Neural progenitor cell (in vitro differentiated cells): ENCODE measurements at regions not wholly inside any gene's neighbourhood (a gene's known extent, or its start where the extent isn't known, plus 50 kb on each side); places are given as distances from the start of the nearest gene placed in this dataset.

Experiments
- DNase-seq: peaks from one replicate; pipeline ENCODE4 v3.0.0-alpha.2; 2016; ENCODE audit warnings: low spot score
- H2AFZ ChIP-seq: fragments of 200-600 bp; sonication (generic); replicated peaks from 2 replicates; pipeline ENCODE4 v1.6.1; 2016; ENCODE audit warnings: antibody characterized with exemption
- H3F3A ChIP-seq: fragments of 200-600 bp; sonication (generic); 2 replicates; pipeline ENCODE4 v1.6.1; 2016; ENCODE audit warnings: antibody characterized with exemption, low read depth
- H3K27ac ChIP-seq: fragments of 200-600 bp; sonication (generic); 2 replicates; pipeline ENCODE4 v1.5.1; 2016; ENCODE audit warnings: mild to moderate bottlenecking
- H3K27me3 ChIP-seq: fragments of 200-600 bp; sonication (generic); 2 replicates; pipeline ENCODE4 v1.6.1; 2016; ENCODE audit warnings: mild to moderate bottlenecking, moderate library complexity
- H3K36me3 ChIP-seq: fragments of 200-600 bp; sonication (generic); 2 replicates; pipeline ENCODE4 v1.5.1; 2016
- H3K4me1 ChIP-seq: fragments of 200-600 bp; sonication (generic); 2 replicates; pipeline ENCODE4 v1.6.1; 2016; ENCODE audit warnings: mixed run types
- H3K4me2 ChIP-seq: fragments of 200-600 bp; sonication (generic); 2 replicates; pipeline ENCODE4 v1.6.1; 2016
- H3K4me3 ChIP-seq: fragments of 200-600 bp; sonication (generic); 2 replicates; pipeline ENCODE4 v1.5.1; 2016
- H3K79me2 ChIP-seq: fragments of 200-600 bp; sonication (generic); 2 replicates; pipeline ENCODE4 v1.6.1; 2016; ENCODE audit warnings: low read depth
- H3K9ac ChIP-seq: fragments of 200-600 bp; sonication (generic); 2 replicates; pipeline ENCODE4 v1.6.1; 2016
- H3K9me3 ChIP-seq: fragments of 200-600 bp; sonication (generic); 2 replicates; pipeline ENCODE4 v1.5.1; 2016; ENCODE audit warnings: low read depth
- H4K20me1 ChIP-seq: fragments of 200-600 bp; sonication (generic); 2 replicates; pipeline ENCODE4 v1.6.1; 2016; ENCODE audit warnings: low read depth
- H3K27ac Mint-ChIP-seq: 3 replicates; pipeline ENCODE4 v1.8.0; 2021; ENCODE audit warnings: mixed read lengths
- H3K27me3 Mint-ChIP-seq: 2 replicates; pipeline ENCODE4 v1.8.0; 2022; ENCODE audit warnings: low read depth, mild to moderate bottlenecking, inconsistent platforms, moderate library complexity, mixed read lengths; ENCODE audit not compliant: insufficient read depth
- H3K36me3 Mint-ChIP-seq: 3 replicates; pipeline ENCODE4 v1.8.0; 2021; ENCODE audit warnings: mixed read lengths
- H3K4me1 Mint-ChIP-seq: 3 replicates; pipeline ENCODE4 v1.8.0; 2021; ENCODE audit warnings: mixed read lengths
- H3K4me3 Mint-ChIP-seq: 3 replicates; pipeline ENCODE4 v1.8.0; 2021; ENCODE audit warnings: mild to moderate bottlenecking, moderate library complexity, mixed read lengths
- H3K9me3 Mint-ChIP-seq: 3 replicates; pipeline ENCODE4 v1.8.0; 2020; ENCODE audit warnings: mixed read lengths
- CTCF ChIP-seq: fragments of 200-600 bp; sonication (generic); IDR thresholded peaks from 2 replicates; pipeline ENCODE4 v1.5.1; 2017; ENCODE audit warnings: antibody characterized with exemption, mild to moderate bottlenecking
- EZH2 ChIP-seq: fragments of 200-600 bp; sonication (generic); IDR thresholded peaks from 2 replicates; pipeline ENCODE4 v1.6.1; 2017; ENCODE audit warnings: antibody characterized with exemption, mild to moderate bottlenecking, moderate library complexity
- EZH2phosphoT487 ChIP-seq: fragments of 200-600 bp; sonication (generic); IDR thresholded peaks from 2 replicates; pipeline ENCODE4 v1.6.1; 2017; ENCODE audit warnings: antibody characterized with exemption

GRCh38 chr6:145043926-145044500 is 691.3 kb downstream of the EPM2A start:
- Histone ChIP-seq H3K4me2 (no peak overlapping the region), H3K9ac (no peak overlapping the region), H2AFZ (peak overlapping the region; percentile 14), H3K9me3 (no peaks in the 10 kb centered on the region), H3K79me2 (no peaks in the 10 kb centered on the region), H3K27me3 (no peaks in the 10 kb centered on the region), H3K4me3 (no peak overlapping the region), H3K36me3 (no peaks in the 10 kb centered on the region), H3F3A (no peaks in the 10 kb centered on the region), H3K4me1 (peaks cover 8% of the 10 kb centered on the region), H4K20me1 (no peaks in the 10 kb centered on the region), H3K27ac (no peak overlapping the region)
- H3K4me1 Mint-ChIP-seq, result peaks cover 6% of the 10 kb centered on the region
- no peak overlapping the region for H3K4me3 Mint-ChIP-seq
- H3K27me3 Mint-ChIP-seq, result no peaks in the 10 kb centered on the region
- no peak for DNase-seq
- H3K36me3 Mint-ChIP-seq, result no peaks in the 10 kb centered on the region
- H3K9me3 Mint-ChIP-seq, result peaks cover 4% of the 10 kb centered on the region
- TF ChIP-seq CTCF, result no peak
- TF ChIP-seq EZH2, result no peak
- no peak for TF ChIP-seq EZH2phosphoT487
- no peak overlapping the region for H3K27ac Mint-ChIP-seq

DNA sequence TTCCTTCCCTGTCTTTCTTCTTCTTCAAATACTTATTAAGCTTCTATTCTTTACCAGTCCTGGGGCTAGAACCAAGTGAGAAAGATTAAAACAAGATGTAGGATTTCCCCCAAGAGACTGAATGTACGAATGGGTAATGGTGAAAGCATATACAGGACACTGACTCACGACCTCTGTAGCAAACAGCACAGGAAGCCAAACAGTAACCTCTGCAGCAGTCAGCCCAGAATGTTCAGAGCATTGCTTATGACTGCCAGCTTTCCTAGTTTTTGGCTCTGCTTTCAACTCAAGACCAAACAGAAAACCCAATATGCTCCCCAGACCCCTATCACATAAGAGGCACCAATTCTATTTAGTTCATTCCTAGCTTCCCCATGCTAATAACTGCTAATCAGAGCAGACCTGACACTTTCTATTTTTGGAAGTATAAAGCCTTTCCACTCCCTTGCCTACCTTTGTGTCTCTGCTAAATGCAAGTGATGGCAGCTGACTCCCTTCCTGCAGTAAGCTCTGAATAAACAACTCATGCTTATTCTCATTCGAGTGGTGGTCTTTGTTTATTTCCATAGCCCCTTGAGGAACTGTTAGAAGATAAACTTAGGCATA is 690.6 kb downstream of the EPM2A start:
- no peaks in the 10 kb centered on the region for H3K27me3 Mint-ChIP-seq
- no peak for DNase-seq
- H2AFZ ChIP-seq, result peak overlapping the region; percentile 92
- peaks cover 4% of the 10 kb centered on the region for H3K9me3 Mint-ChIP-seq
- H3K4me1 ChIP-seq, result peaks cover 8% of the 10 kb centered on the region
- no peak overlapping the region for H3K4me3 Mint-ChIP-seq
- H3K36me3 Mint-ChIP-seq, result no peaks in the 10 kb centered on the region
- H3K27me3 ChIP-seq, result no peaks in the 10 kb centered on the region
- no peak for TF ChIP-seq CTCF
- TF ChIP-seq EZH2, result no peak
- TF ChIP-seq EZH2phosphoT487, result no peak
- H3K9ac ChIP-seq, result no peak overlapping the region
- H3K27ac ChIP-seq, result no peak overlapping the region
- H3K79me2 ChIP-seq, result no peaks in the 10 kb centered on the region
- no peak overlapping the region for H3K4me2 ChIP-seq
- no peaks in the 10 kb centered on the region for H3K9me3 ChIP-seq
- H3K4me1 Mint-ChIP-seq, result peaks cover 6% of the 10 kb centered on the region
- no peaks in the 10 kb centered on the region for H3F3A ChIP-seq
- no peak overlapping the region for H3K4me3 ChIP-seq
- no peaks in the 10 kb centered on the region for H3K36me3 ChIP-seq
- H3K27ac Mint-ChIP-seq, result peak overlapping the region; percentile 1
- H4K20me1 ChIP-seq, result no peaks in the 10 kb centered on the region

- TF ChIP-seq EZH2, result no peak
- TF ChIP-seq EZH2phosphoT487, result no peak
- no peak for TF ChIP-seq CTCF
- Mint-ChIP-seq H3K4me3 (no peak overlapping the region), H3K27ac (no peak overlapping the region), H3K9me3 (no peaks in the 10 kb centered on the region), H3K36me3 (no peaks in the 10 kb centered on the region), H3K27me3 (no peaks in the 10 kb centered on the region), H3K4me1 (peaks cover 6% of the 10 kb centered on the region)
- H3K4me3 ChIP-seq, result no peak overlapping the region
- no peak overlapping the region for H3K27ac ChIP-seq
- H3K36me3 ChIP-seq, result no peaks in the 10 kb centered on the region
- no peaks in the 10 kb centered on the region for H3F3A ChIP-seq
- H3K27me3 ChIP-seq, result no peaks in the 10 kb centered on the region
- no peak overlapping the region for H3K9ac ChIP-seq
- no peaks in the 10 kb centered on the region for H4K20me1 ChIP-seq
- H3K4me1 ChIP-seq, result peaks cover 8% of the 10 kb centered on the region
- no peaks in the 10 kb centered on the region for H3K9me3 ChIP-seq
- H3K4me2 ChIP-seq, result no peak overlapping the region
- no peak overlapping the region for H2AFZ ChIP-seq
- DNase-seq, result no peak
- H3K79me2 ChIP-seq, result no peaks in the 10 kb centered on the region
These were observed 689.7 kb downstream of the EPM2A start for GRCh38 chr6:145045582-145045981.
